ENCODE measurements at regions not wholly inside any gene's neighbourhood (a gene's known extent, or its start where the extent isn't known, plus 50 kb on each side); places are given as distances from the start of the nearest gene placed in this dataset.

DNA sequence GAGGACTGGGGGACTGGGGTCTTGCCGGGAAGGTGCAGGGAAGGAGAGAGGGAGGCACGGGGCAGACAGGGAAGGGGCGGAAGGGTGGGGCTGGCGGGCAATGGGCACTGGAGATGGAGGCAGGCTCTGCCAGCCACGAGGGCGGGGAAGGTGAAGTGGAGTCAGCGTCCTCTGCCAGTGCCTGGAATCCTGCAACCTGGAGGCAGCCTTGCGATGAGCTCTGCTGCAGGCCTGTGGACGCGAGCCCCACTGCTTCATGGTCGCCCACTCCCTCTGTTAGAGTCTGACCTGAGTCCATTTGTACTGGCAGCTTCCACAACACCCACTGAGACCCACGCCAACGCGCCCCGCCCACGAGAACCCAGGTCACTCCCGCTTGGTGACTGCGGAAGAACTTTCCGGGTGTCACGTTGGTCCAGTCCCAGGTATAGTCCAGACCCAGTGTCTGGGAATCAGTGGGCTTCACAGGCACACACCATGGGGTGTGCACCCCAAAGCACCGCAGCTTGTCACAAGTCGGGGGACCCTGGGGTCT is 106.4 kb upstream of the PPP1R26 start:
- H3K9me3 ChIP-seq (ENCODE audit: low read depth, low read length): no peaks in the 10 kb centered on the region
- H3K36me3 ChIP-seq (ENCODE audit: insufficient read depth, low read length): no peaks in the 10 kb centered on the region

GRCh38 chr9:135373820-135374219 is 105.8 kb upstream of the PPP1R26 start:
- H3K27ac ChIP-seq (ENCODE audit: low read depth, low read length): no peak overlapping the region
- H3K4me1 ChIP-seq (ENCODE audit: insufficient read depth, low read length): no peaks in the 10 kb centered on the region
- no peak for DNase-seq (ENCODE audit: insufficient read length, low spot score, missing footprints)
- H3K4me2 ChIP-seq (ENCODE audit: insufficient read depth, low read length): no peak overlapping the region
- H3K27me3 ChIP-seq (ENCODE audit: insufficient read depth, low read length): no peaks in the 10 kb centered on the region
- H3K9me3 ChIP-seq (ENCODE audit: low read depth, low read length): no peaks in the 10 kb centered on the region
- H2AFZ ChIP-seq (ENCODE audit: low read length): no peak overlapping the region
- H3K79me2 ChIP-seq (ENCODE audit: insufficient read depth, low read length): no peaks in the 10 kb centered on the region
- H4K20me1 ChIP-seq (ENCODE audit: insufficient read depth, low read length): no peaks in the 10 kb centered on the region
- H3K36me3 ChIP-seq (ENCODE audit: insufficient read depth, low read length): no peaks in the 10 kb centered on the region
- H3K4me3 ChIP-seq (ENCODE audit: insufficient read depth, low read length): no peak overlapping the region
- TF ChIP-seq, protein P1, sequence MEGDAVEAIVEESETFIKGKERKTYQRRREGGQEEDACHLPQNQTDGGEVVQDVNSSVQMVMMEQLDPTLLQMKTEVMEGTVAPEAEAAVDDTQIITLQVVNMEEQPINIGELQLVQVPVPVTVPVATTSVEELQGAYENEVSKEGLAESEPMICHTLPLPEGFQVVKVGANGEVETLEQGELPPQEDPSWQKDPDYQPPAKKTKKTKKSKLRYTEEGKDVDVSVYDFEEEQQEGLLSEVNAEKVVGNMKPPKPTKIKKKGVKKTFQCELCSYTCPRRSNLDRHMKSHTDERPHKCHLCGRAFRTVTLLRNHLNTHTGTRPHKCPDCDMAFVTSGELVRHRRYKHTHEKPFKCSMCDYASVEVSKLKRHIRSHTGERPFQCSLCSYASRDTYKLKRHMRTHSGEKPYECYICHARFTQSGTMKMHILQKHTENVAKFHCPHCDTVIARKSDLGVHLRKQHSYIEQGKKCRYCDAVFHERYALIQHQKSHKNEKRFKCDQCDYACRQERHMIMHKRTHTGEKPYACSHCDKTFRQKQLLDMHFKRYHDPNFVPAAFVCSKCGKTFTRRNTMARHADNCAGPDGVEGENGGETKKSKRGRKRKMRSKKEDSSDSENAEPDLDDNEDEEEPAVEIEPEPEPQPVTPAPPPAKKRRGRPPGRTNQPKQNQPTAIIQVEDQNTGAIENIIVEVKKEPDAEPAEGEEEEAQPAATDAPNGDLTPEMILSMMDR (IDR thresholded peaks at IDR 0.05; ENCODE audit: extremely low read depth, low read depth, low read length): no peak

More for the DNA sequence above, 106.4 kb upstream of the PPP1R26 start:
- no peak overlapping the region for H3K4me3 ChIP-seq (ENCODE audit: insufficient read depth, low read length)
- no peak overlapping the region for H3K27ac ChIP-seq (ENCODE audit: low read depth, low read length)
- no peak overlapping the region for H3K4me2 ChIP-seq (ENCODE audit: insufficient read depth, low read length)
- no peaks in the 10 kb centered on the region for H3K4me1 ChIP-seq (ENCODE audit: insufficient read depth, low read length)
- TF ChIP-seq, protein P1 (IDR thresholded peaks at IDR 0.05; ENCODE audit: extremely low read depth, low read depth, low read length): no peak
- H4K20me1 ChIP-seq (ENCODE audit: insufficient read depth, low read length): no peaks in the 10 kb centered on the region
- no peaks in the 10 kb centered on the region for H3K79me2 ChIP-seq (ENCODE audit: insufficient read depth, low read length)
- no peaks in the 10 kb centered on the region for H3K27me3 ChIP-seq (ENCODE audit: insufficient read depth, low read length)
- no peak for DNase-seq (ENCODE audit: insufficient read length, low spot score, missing footprints)
- no peak overlapping the region for H2AFZ ChIP-seq (ENCODE audit: low read length)

DNA sequence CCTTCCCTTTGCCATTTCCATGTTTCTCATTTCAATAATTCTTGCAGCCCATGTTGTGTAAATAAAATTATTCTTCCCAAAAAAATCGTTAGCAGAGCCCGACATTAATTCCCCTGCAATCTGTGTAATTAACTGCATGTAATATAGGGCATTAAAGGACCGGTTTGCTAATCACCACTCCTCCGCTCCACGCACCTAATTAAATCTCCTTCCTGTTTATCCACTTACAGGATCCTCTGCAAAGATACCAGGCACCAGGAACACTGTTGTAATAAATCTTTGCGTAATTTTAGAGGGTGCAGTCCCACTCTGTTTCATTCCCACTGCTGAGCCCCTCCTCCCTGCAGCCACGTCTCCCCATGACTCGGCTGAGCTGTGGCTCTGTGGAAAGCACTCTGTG is 105.0 kb upstream of the PPP1R26 start:
- Histone ChIP-seq H3K79me2 (ENCODE audit: insufficient read depth, low read length) (no peaks in the 10 kb centered on the region), H3K27me3 (ENCODE audit: insufficient read depth, low read length) (no peaks in the 10 kb centered on the region), H2AFZ (ENCODE audit: low read length) (no peak overlapping the region), H3K36me3 (ENCODE audit: insufficient read depth, low read length) (no peaks in the 10 kb centered on the region), H3K27ac (ENCODE audit: low read depth, low read length) (no peak overlapping the region), H3K4me2 (ENCODE audit: insufficient read depth, low read length) (no peak overlapping the region), H3K4me3 (ENCODE audit: insufficient read depth, low read length) (no peak overlapping the region), H3K9me3 (ENCODE audit: low read depth, low read length) (no peaks in the 10 kb centered on the region), H3K4me1 (ENCODE audit: insufficient read depth, low read length) (no peaks in the 10 kb centered on the region), H4K20me1 (ENCODE audit: insufficient read depth, low read length) (no peaks in the 10 kb centered on the region)
- no peak for DNase-seq (ENCODE audit: insufficient read length, low spot score, missing footprints)
- TF ChIP-seq, protein P1 (IDR thresholded peaks at IDR 0.05; ENCODE audit: extremely low read depth, low read depth, low read length): no peak

- no peak overlapping the region for H3K4me2 ChIP-seq (ENCODE audit: insufficient read depth, low read length)
- H3K79me2 ChIP-seq (ENCODE audit: insufficient read depth, low read length): no peaks in the 10 kb centered on the region
- H3K27me3 ChIP-seq (ENCODE audit: insufficient read depth, low read length): no peaks in the 10 kb centered on the region
- H3K9me3 ChIP-seq (ENCODE audit: low read depth, low read length): no peaks in the 10 kb centered on the region
- H2AFZ ChIP-seq (ENCODE audit: low read length): no peak overlapping the region
- no peak for DNase-seq (ENCODE audit: insufficient read length, low spot score, missing footprints)
- H3K4me3 ChIP-seq (ENCODE audit: insufficient read depth, low read length): no peak overlapping the region
- H4K20me1 ChIP-seq (ENCODE audit: insufficient read depth, low read length): no peaks in the 10 kb centered on the region
- TF ChIP-seq, protein P1 (IDR thresholded peaks at IDR 0.05; ENCODE audit: extremely low read depth, low read depth, low read length): no peak
- no peaks in the 10 kb centered on the region for H3K4me1 ChIP-seq (ENCODE audit: insufficient read depth, low read length)
- no peak overlapping the region for H3K27ac ChIP-seq (ENCODE audit: low read depth, low read length)
- no peaks in the 10 kb centered on the region for H3K36me3 ChIP-seq (ENCODE audit: insufficient read depth, low read length)
Measured at GRCh38 chr9:135375001-135375400, 104.6 kb upstream of the PPP1R26 start.
